ENCODE measurements at regions not wholly inside any gene's neighbourhood (a gene's known extent, or its start where the extent isn't known, plus 50 kb on each side); places are given as distances from the start of the nearest gene placed in this dataset.

- Histone ChIP-seq H3K36me3 (ENCODE audit: control insufficient read depth in 2 of 4, insufficient read depth in 4 of 4, low read length in 3 of 4) (no peaks in the 10 kb centered on the region), H2BK15ac (ENCODE audit: low read length) (no peak overlapping the region), H3K27me3 (replicated peaks in 1 of 4; ENCODE audit: control insufficient read depth in 3 of 4, extremely low read depth in 1 of 4, insufficient read depth in 3 of 4, low read length in 3 of 4) (peaks cover 0 to 12% (median 4%) of the 10 kb centered on the region in 4 experiments; a peak in 6 of 7 replicates), H3K9me3 (ENCODE audit: insufficient read depth in 2 of 2, low read depth in 1 of 2, low read length in 1 of 2) (no peaks in the 10 kb centered on the region), H3K4me2 (ENCODE audit: insufficient read depth in 1 of 2, low read depth in 2 of 2, low read length in 2 of 2) (no peak overlapping the region), H3K18ac (ENCODE audit: extremely low read depth, low read length) (no peak overlapping the region), H4K91ac (replicated peaks; ENCODE audit: insufficient read length, low read length) (no peak overlapping the region), H3K56ac (replicated peaks; ENCODE audit: insufficient read length, low read depth, low read length) (no peak overlapping the region), H3K79me2 (ENCODE audit: control insufficient read depth in 1 of 2, insufficient read depth in 2 of 2, low read length in 2 of 2) (no peaks in the 10 kb centered on the region), H3K9ac (replicated peaks in 1 of 4; ENCODE audit: extremely low read depth in 1 of 4, low read depth in 3 of 4, low read length in 3 of 4) (no peak overlapping the region), H3K23me2 (ENCODE audit: low read depth, low read length) (0 out of 2 replicates have a peak, but pooled peaks cover 2% of the 10 kb centered on the region), H3K4me1 (replicated peaks in 1 of 4; ENCODE audit: control insufficient read depth in 3 of 4, insufficient read depth in 4 of 4, low read length in 3 of 4) (no peaks in the 10 kb centered on the region), H4K20me1 (replicated peaks in 1 of 2; ENCODE audit: control insufficient read depth in 1 of 2, insufficient read depth in 2 of 2, low read length in 2 of 2) (no peaks in the 10 kb centered on the region), H2AFZ (ENCODE audit: low read length) (no peak overlapping the region), H4K5ac (ENCODE audit: insufficient read length, low read depth, low read length) (no peak overlapping the region), H3K79me1 (ENCODE audit: low read depth, low read length) (no peaks in the 10 kb centered on the region), H2BK120ac (replicated peaks; ENCODE audit: low read depth, low read length) (no peak overlapping the region), H3K23ac (ENCODE audit: insufficient read length) (no peak overlapping the region), H2AK5ac (ENCODE audit: low read depth, low read length) (no peak overlapping the region), H2BK5ac (ENCODE audit: low read depth, low read length) (no peak overlapping the region), H3K27ac (ENCODE audit: low read depth, low read length) (no peak overlapping the region), H3K14ac (ENCODE audit: insufficient read length) (no peak overlapping the region), H3K4me3 (ENCODE audit: extremely low read depth in 1 of 4, insufficient read depth in 2 of 4, low read depth in 3 of 4, low read length in 4 of 4) (no peak overlapping the region), H4K8ac (ENCODE audit: extremely low read depth, insufficient read depth, low read length) (no peak overlapping the region), H2BK12ac (ENCODE audit: low read depth, low read length) (no peak overlapping the region), H2BK20ac (ENCODE audit: low read length) (no peak overlapping the region), H3K4ac (replicated peaks; ENCODE audit: insufficient read length, low read depth, low read length) (no peak overlapping the region)
- CTCF ChIA-PET (ENCODE audit: partially characterized antibody), result no interaction called here
- no peak for DNase-seq (ENCODE audit: low read depth in 1 of 2, low spot score in 2 of 2)
- no peak for FAIRE-seq
- 87% methylated on average over 2 of the region's 2 CpGs; no CpG with 5 or more reads in 1 of the 2 experiments for WGBS, 2 experiments (ENCODE audit: extremely low coverage in 1 of 2, insufficient coverage in 1 of 2, insufficient read length in 1 of 2, insufficient replicate concordance in 2 of 2, low coverage in 1 of 2, low lambda C conversion rate in 2 of 2, missing lambda C conversion rate in 1 of 2)
- POLR2A ChIA-PET (ENCODE audit: partially characterized antibody), result no interaction called here
- TF ChIP-seq GABPA (IDR thresholded peaks at IDR 0.05; ENCODE audit: borderline replicate concordance, insufficient read depth, low read length), result no peak
- no peak for TF ChIP-seq CHD1 (IDR thresholded peaks at IDR 0.05; ENCODE audit: low read depth, low read length)
- TF ChIP-seq, protein P1, sequence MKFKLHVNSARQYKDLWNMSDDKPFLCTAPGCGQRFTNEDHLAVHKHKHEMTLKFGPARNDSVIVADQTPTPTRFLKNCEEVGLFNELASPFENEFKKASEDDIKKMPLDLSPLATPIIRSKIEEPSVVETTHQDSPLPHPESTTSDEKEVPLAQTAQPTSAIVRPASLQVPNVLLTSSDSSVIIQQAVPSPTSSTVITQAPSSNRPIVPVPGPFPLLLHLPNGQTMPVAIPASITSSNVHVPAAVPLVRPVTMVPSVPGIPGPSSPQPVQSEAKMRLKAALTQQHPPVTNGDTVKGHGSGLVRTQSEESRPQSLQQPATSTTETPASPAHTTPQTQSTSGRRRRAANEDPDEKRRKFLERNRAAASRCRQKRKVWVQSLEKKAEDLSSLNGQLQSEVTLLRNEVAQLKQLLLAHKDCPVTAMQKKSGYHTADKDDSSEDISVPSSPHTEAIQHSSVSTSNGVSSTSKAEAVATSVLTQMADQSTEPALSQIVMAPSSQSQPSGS (IDR thresholded peaks at IDR 0.05; ENCODE audit: low read length), result no peak
- TF ChIP-seq RFX5 (IDR thresholded peaks at IDR 0.05; ENCODE audit: borderline replicate concordance, low read depth, low read length), result no peak
- TF ChIP-seq NANOG (IDR thresholded peaks at IDR 0.05; ENCODE audit: insufficient read depth, low read depth, low read length, poor library complexity, severe bottlenecking), result no peak
- TF ChIP-seq CBX8 (IDR thresholded peaks at IDR 0.05; ENCODE audit: borderline replicate concordance, low read depth, low read length), result no peak
- no peak for TF ChIP-seq EZH2 (IDR thresholded peaks at IDR 0.05; ENCODE audit: low read depth, low read length, severe bottlenecking)
- no peak for TF ChIP-seq CHD2 (IDR thresholded peaks at IDR 0.05; ENCODE audit: low read length)
- no peak for TF ChIP-seq KDM5A (IDR thresholded peaks at IDR 0.05; ENCODE audit: low read length)
- TF ChIP-seq CBX5 (IDR thresholded peaks at IDR 0.05; ENCODE audit: low read depth, low read length), result no peak
- TF ChIP-seq, protein P2, sequence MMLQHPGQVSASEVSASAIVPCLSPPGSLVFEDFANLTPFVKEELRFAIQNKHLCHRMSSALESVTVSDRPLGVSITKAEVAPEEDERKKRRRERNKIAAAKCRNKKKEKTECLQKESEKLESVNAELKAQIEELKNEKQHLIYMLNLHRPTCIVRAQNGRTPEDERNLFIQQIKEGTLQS (IDR thresholded peaks at IDR 0.05; ENCODE audit: insufficient read depth, low read depth, low read length), result no peak
- no peak for TF ChIP-seq BRCA1 (IDR thresholded peaks at IDR 0.05; ENCODE audit: low read depth, low read length)
- TF ChIP-seq SP4 (IDR thresholded peaks at IDR 0.05; ENCODE audit: low read length), result no peak
These were observed 353.6 kb upstream of the AUTS2 start for GRCh38 chr7:69244701-69245100.

All from H1 (cell line).